Endothelial cell of umbilical vein (primary cell): ENCODE measurements at regions not wholly inside any gene's neighbourhood (a gene's known extent, or its start where the extent isn't known, plus 50 kb on each side); places are given as distances from the start of the nearest gene placed in this dataset.

Source experiments
- BruUV-seq: library from RNA; stranded (reverse); fragments of 400-500 nt; replicated peaks from 2 replicates; lab custom pipeline; 2021; lab: Mats Ljungman, UMichigan
- CTCF ChIA-PET: fragments of 300-600, 350-600 bp; sonication (Branson Sonifier 250); formaldehyde crosslinking; loops from one replicate; lab custom pipeline; 2021; ENCODE audit warnings: antibody characterized with exemption, inconsistent platforms; lab: Charles Lee
- POLR2A ChIA-PET: fragments of 300-600, 350-600 bp; sonication (Branson Sonifier 250); formaldehyde crosslinking; loops from one replicate; lab custom pipeline; 2021; ENCODE audit warnings: antibody characterized with exemption, inconsistent platforms; lab: Charles Lee
- DNase-seq: peaks from one replicate; pipeline ENCODE4 v3.0.0-alpha.2; 2011; ENCODE audit warnings: low read depth, low spot score
- FAIRE-seq: peaks from 2 replicates; lab custom pipeline; 2011; peaks lifted over from hg19 to GRCh38; lab: Jason Lieb, UNC
- H2AFZ ChIP-seq: 2 replicates; pipeline ENCODE4 v1.6.0; 2012; ENCODE audit warnings: low read depth, low read length, control low read depth, inconsistent platforms
- H3K27ac ChIP-seq: 2 replicates; pipeline ENCODE4 v1.5.1; 2011; ENCODE audit warnings: low read depth, mild to moderate bottlenecking, control low read depth, low read length, moderate library complexity; ENCODE audit not compliant: insufficient read depth
- H3K27me3 ChIP-seq, 2 experiments: 2 replicates each; pipeline versions ENCODE4 v1.6.0 to v1.6.1; 2011; ENCODE audit warnings: low read length in 2 of 2, mixed read lengths in 1 of 2; ENCODE audit not compliant: control insufficient read depth in 2 of 2, insufficient read depth in 2 of 2
- H3K36me3 ChIP-seq, 2 experiments: 2 replicates in 1 of 2; 3 replicates in 1 of 2; pipeline ENCODE4 v1.5.1; 2011; ENCODE audit warnings: low read length in 2 of 2, mild to moderate bottlenecking in 1 of 2, moderate library complexity in 1 of 2; ENCODE audit not compliant: control insufficient read depth in 2 of 2, insufficient read depth in 2 of 2; ENCODE audit errors: extremely low read depth in 1 of 2
- H3K4me1 ChIP-seq: 3 replicates; pipeline ENCODE4 v1.5.1; 2011; ENCODE audit warnings: mild to moderate bottlenecking, low read length; ENCODE audit not compliant: control insufficient read depth, insufficient read depth; ENCODE audit errors: extremely low read depth
- H3K4me2 ChIP-seq: 2 replicates; pipeline ENCODE4 v1.6.1; 2011; ENCODE audit warnings: low read length, control low read depth, mixed read lengths; ENCODE audit not compliant: insufficient read depth
- H3K4me3 ChIP-seq, 3 experiments: fragments of 200-600 bp in 1 of 3; sonication (generic), shearing (Covaris generic) in 1 of 3; replicated peaks in 1 of 3; 2 replicates each; pipeline ENCODE4 v1.5.1; 2011 to 2016; ENCODE audit warnings: control low read depth in 3 of 3, low read length in 3 of 3, mild to moderate bottlenecking in 2 of 3, inconsistent platforms in 1 of 3, low read depth in 1 of 3, moderate library complexity in 1 of 3; ENCODE audit not compliant: insufficient read depth in 1 of 3
- H3K79me2 ChIP-seq: 2 replicates; pipeline ENCODE4 v1.6.0; 2012; ENCODE audit warnings: low read length, inconsistent platforms; ENCODE audit not compliant: control insufficient read depth, insufficient read depth
- H3K9ac ChIP-seq: replicated peaks from 2 replicates; pipeline ENCODE3; 2011; ENCODE audit warnings: low read length, control low read depth; ENCODE audit not compliant: insufficient read depth; ENCODE audit errors: extremely low read depth
- H3K9me1 ChIP-seq: replicated peaks from 3 replicates; pipeline ENCODE4 v1.6.0; 2011; ENCODE audit warnings: mild to moderate bottlenecking, low read length; ENCODE audit not compliant: control insufficient read depth, insufficient read depth; ENCODE audit errors: extremely low read depth
- H3K9me3 ChIP-seq: replicated peaks from 2 replicates; pipeline ENCODE4 v1.5.1; 2012; ENCODE audit warnings: low read length, inconsistent platforms; ENCODE audit not compliant: control insufficient read depth, insufficient read depth
- H4K20me1 ChIP-seq: replicated peaks from 2 replicates; pipeline ENCODE3; 2011; ENCODE audit warnings: mild to moderate bottlenecking, low read length; ENCODE audit not compliant: control insufficient read depth, insufficient read depth; ENCODE audit errors: extremely low read depth
- CTCF ChIP-seq, 2 donors: IDR thresholded peaks; 1 replicate in 1 of 2; 2 replicates in 1 of 2; pipeline ENCODE4 v1.5.1; 2011; ENCODE audit warnings: low read length in 2 of 2, mild to moderate bottlenecking in 2 of 2, moderate library complexity in 2 of 2, control low read depth in 1 of 2, inconsistent platforms in 1 of 2, low read depth in 1 of 2; ENCODE audit not compliant: insufficient read depth in 1 of 2; ENCODE audit errors: extremely low read depth in 1 of 2
- EZH2 ChIP-seq: IDR thresholded peaks from 2 replicates; pipeline ENCODE4 v1.6.1; 2012; ENCODE audit warnings: borderline replicate concordance, low read depth, mild to moderate bottlenecking, moderate library complexity, low read length, inconsistent platforms; ENCODE audit not compliant: severe bottlenecking
- FOS ChIP-seq: IDR thresholded peaks from 2 replicates; pipeline ENCODE4 v1.6.1; 2011; ENCODE audit warnings: mild to moderate bottlenecking, low read length, moderate library complexity, borderline replicate concordance; ENCODE audit not compliant: insufficient read depth
- GATA2 ChIP-seq: IDR thresholded peaks from 2 replicates; pipeline ENCODE4 v1.7.0; 2011; ENCODE audit warnings: low read depth, mild to moderate bottlenecking, moderate library complexity, mixed read lengths, low read length; ENCODE audit not compliant: insufficient read length, insufficient read depth
- JUN ChIP-seq: IDR thresholded peaks from 2 replicates; pipeline ENCODE4 v1.6.1; 2011; ENCODE audit warnings: borderline replicate concordance, low read depth; ENCODE audit not compliant: insufficient read length, insufficient read depth
- MAX ChIP-seq: IDR thresholded peaks from 2 replicates; pipeline ENCODE4 v1.6.1; 2011; ENCODE audit not compliant: insufficient read depth, insufficient read length
- MYC ChIP-seq: IDR thresholded peaks from one replicate; pipeline ENCODE4 v1.6.1; 2011; ENCODE audit warnings: mild to moderate bottlenecking, low read depth, low read length
- POLR2A ChIP-seq: IDR thresholded peaks from 2 replicates; pipeline ENCODE4 v1.6.1; 2012; ENCODE audit warnings: low read depth, mild to moderate bottlenecking, control low read depth, low read length
- POLR2AphosphoS5 ChIP-seq: IDR thresholded peaks from 2 replicates; pipeline ENCODE4 v1.6.1; 2012; ENCODE audit warnings: low read depth, mild to moderate bottlenecking, control low read depth, low read length, moderate library complexity; ENCODE audit not compliant: insufficient read depth
- dilution Hi-C: fragments of 300-500 bp; cut with MboI; formaldehyde crosslinking; loops from one replicate; pipeline ENCODE4 v1.15.0; 2019; ENCODE audit warnings: low sequenced_read_pairs; ENCODE audit not compliant: extremely low pct_ligation_motif_present
- intact Hi-C: fragments of 100-400 bp; cut with micrococcal nuclease; formaldehyde crosslinking; loops from one replicate; pipeline ENCODE4 v1.10.0; 2022

DNA sequence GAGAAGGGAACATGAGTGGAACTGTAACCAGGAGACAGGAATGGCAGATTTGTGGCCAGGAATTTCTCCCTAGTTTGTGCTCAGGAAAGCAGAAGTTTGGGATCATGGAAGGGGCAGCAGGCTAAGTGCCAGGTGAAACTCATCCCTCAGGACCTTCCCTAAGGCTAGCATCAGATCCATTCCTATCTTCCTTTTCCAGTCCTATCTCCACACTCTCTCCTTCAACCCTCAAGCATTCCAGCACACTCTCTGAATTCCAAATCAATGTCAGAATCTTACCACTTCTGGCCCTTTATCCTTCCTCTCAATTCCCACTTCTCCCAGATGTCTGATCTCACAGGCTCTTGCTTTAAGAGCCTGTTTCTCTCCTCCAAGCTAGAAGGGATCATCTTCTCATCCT, 53.2 kb upstream of the GRIA1 start:
- no TSS peak for BruUV-seq
- no peaks in the 10 kb centered on the region for H4K20me1 ChIP-seq
- ChIA-PET POLR2A (no interaction called here), CTCF (no interaction called here)
- H3K4me3 ChIP-seq, result no peak overlapping the region
- H3K9me3 ChIP-seq, result no peaks in the 10 kb centered on the region
- no peaks in the 10 kb centered on the region for H3K27me3 ChIP-seq
- no peaks in the 10 kb centered on the region for H3K4me1 ChIP-seq
- TF ChIP-seq FOS (no peak), CTCF (IDR thresholded peaks at IDR 0.05; ENCODE audit: extremely low read depth in 1 of 2, insufficient read depth in 1 of 2, low read depth in 1 of 2, low read length in 2 of 2) (no peak), POLR2AphosphoS5 (no peak), POLR2A (no peak), MAX (no peak), JUN (no peak), EZH2 (no peak), MYC (no peak), GATA2 (no peak)
- dilution Hi-C loops (no loop called here), intact Hi-C loops (no loop called here)
- no peaks in the 10 kb centered on the region for H3K79me2 ChIP-seq
- FAIRE-seq (no peak), DNase-seq (no peak)
- H3K4me2 ChIP-seq, result no peak overlapping the region
- no peak overlapping the region for H2AFZ ChIP-seq
- no peaks in the 10 kb centered on the region for H3K36me3 ChIP-seq
- H3K9ac ChIP-seq, result no peak overlapping the region
- no peak overlapping the region for H3K27ac ChIP-seq
- no peaks in the 10 kb centered on the region for H3K9me1 ChIP-seq
